ENCODE measurements at regions not wholly inside any gene's neighbourhood (a gene's known extent, or its start where the extent isn't known, plus 50 kb on each side); places are given as distances from the start of the nearest gene placed in this dataset.
A peak's percentile ranks its signal among the peaks of the same experiment; 100 is the strongest.

DNA sequence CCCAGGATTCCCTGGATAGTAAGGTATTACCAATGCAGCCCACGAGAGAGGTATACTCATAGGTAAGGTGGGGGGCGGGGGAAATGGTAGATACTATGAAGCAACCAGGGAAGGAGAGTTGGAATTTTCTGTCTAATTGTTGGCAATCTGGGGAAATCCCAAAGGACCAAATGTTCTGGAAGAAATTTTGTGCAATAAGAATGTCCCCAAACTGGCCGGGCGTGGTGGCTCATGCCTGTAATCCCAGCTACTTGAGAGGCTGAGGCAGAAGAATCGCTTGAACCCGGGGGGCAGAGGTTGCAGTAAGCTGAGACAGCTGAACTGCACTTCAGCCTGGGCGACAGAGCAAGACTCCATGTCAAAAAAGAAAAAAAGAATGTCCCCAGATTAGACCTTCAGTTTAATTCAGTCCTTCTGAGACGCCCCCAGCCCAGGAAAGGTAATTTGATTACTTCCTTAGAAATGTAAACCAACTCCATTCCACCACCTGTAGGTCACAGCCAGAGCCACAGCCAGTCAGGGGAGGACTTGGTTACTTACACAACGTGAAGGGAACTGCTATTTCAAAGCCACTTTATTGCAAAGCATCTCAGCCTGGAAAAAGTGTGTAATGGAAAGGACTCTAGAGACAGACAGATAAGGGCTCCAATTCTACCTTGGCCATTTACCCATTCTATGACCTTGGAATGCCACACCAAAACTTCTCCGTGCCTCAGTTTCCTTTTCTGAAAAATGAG is 50.0 kb upstream of the KLF4 start:
- Histone ChIP-seq H3K9ac (ENCODE audit: low read length) (no peak overlapping the region), H2AFZ (ENCODE audit: low read depth, low read length, poor library complexity, severe bottlenecking) (no peak overlapping the region), H3K4me3 (replicated peaks in 1 of 2; ENCODE audit: low read depth in 1 of 2, low read length in 2 of 2) (no peak overlapping the region), H3K36me3 (ENCODE audit: control insufficient read depth in 1 of 2, insufficient read depth in 2 of 2, low read length in 2 of 2) (no peaks in the 10 kb centered on the region), H3K9me3 (ENCODE audit: control insufficient read depth in 1 of 2, insufficient read depth in 1 of 2, low read depth in 1 of 2, low read length in 2 of 2) (no peaks in the 10 kb centered on the region), H3K9me2 (ENCODE audit: insufficient read depth) (no peaks in the 10 kb centered on the region), H3K27me3 (ENCODE audit: insufficient read depth, low read length) (no peaks in the 10 kb centered on the region), H3K79me2 (ENCODE audit: insufficient read depth, low read length) (no peaks in the 10 kb centered on the region), H3K4me2 (ENCODE audit: low read length) (no peak overlapping the region), H3K4me1 (ENCODE audit: control insufficient read depth in 1 of 2, insufficient read depth in 2 of 2, low read length in 2 of 2) (peaks cover 0 to 6% of the 10 kb centered on the region in 2 experiments; a peak in 1 of 4 replicates), H4K20me1 (ENCODE audit: insufficient read depth) (no peaks in the 10 kb centered on the region), H3K27ac (ENCODE audit: low read depth, low read length) (no peak overlapping the region)
- peak; percentile 74 for ATAC-seq
- BruUV-seq (replicated peaks), result no TSS peak
- intact Hi-C loops (cut with micrococcal nuclease), result no loop called here
- ChIA-PET RAD21 (ENCODE audit: low non-redundant PET in 1 of 2, low total read pairs in 2 of 2, uncharacterized antibody in 2 of 2, unreplicated experiment in 2 of 2) (no interaction called here), POLR2A (no interaction called here), CTCF (no interaction called here)
- no peak for DNase-seq (ENCODE audit: low read depth, low spot score)
- no peak for TF ChIP-seq ZNF274 (IDR thresholded peaks at IDR 0.05; ENCODE audit: low read depth, low read length)
- TF ChIP-seq, protein P1, sequence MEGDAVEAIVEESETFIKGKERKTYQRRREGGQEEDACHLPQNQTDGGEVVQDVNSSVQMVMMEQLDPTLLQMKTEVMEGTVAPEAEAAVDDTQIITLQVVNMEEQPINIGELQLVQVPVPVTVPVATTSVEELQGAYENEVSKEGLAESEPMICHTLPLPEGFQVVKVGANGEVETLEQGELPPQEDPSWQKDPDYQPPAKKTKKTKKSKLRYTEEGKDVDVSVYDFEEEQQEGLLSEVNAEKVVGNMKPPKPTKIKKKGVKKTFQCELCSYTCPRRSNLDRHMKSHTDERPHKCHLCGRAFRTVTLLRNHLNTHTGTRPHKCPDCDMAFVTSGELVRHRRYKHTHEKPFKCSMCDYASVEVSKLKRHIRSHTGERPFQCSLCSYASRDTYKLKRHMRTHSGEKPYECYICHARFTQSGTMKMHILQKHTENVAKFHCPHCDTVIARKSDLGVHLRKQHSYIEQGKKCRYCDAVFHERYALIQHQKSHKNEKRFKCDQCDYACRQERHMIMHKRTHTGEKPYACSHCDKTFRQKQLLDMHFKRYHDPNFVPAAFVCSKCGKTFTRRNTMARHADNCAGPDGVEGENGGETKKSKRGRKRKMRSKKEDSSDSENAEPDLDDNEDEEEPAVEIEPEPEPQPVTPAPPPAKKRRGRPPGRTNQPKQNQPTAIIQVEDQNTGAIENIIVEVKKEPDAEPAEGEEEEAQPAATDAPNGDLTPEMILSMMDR (IDR thresholded peaks at IDR 0.05 in 2 of 3, conservative IDR thresholded peaks at IDR 0.05 in 1 of 3; ENCODE audit: borderline replicate concordance in 1 of 3, insufficient read depth in 1 of 3, low read depth in 2 of 3, low read length in 2 of 3), result peak in 1 of 3 experiments; percentile 19; a peak in 1 of 6 replicates

Measured in HCT116 (cell line).